GM12875 (cell line): ENCODE measurements at regions not wholly inside any gene's neighbourhood (a gene's known extent, or its start where the extent isn't known, plus 50 kb on each side); places are given as distances from the start of the nearest gene placed in this dataset.

Experiments
- H3K4me3 ChIP-seq: one replicate; pipeline ENCODE4 v1.5.1; 2011; ENCODE audit warnings: low read depth, low read length, control low read depth
- CTCF ChIP-seq: IDR thresholded peaks from 2 replicates; pipeline ENCODE4 v1.5.1; 2011; ENCODE audit warnings: low read depth, mild to moderate bottlenecking, control low read depth, inconsistent platforms, low read length, moderate library complexity, borderline replicate concordance; ENCODE audit not compliant: insufficient read depth

GRCh38 chr5:2027790-2028189 is 145.1 kb upstream of the IRX4 start:
- no peak for TF ChIP-seq CTCF
- no peak overlapping the region for H3K4me3 ChIP-seq

- no peak overlapping the region for H3K4me3 ChIP-seq
- no peak for TF ChIP-seq CTCF
These were observed 142.4 kb upstream of the IRX4 start for GRCh38 chr5:2024986-2025721.

GRCh38 chr5:2023196-2023595 is 140.5 kb upstream of the IRX4 start:
- no peak overlapping the region for H3K4me3 ChIP-seq
- no peak for TF ChIP-seq CTCF

GRCh38 chr5:2022436-2022835 is 139.7 kb upstream of the IRX4 start:
- H3K4me3 ChIP-seq = no peak overlapping the region
- no peak for TF ChIP-seq CTCF

- no peak for TF ChIP-seq CTCF
- H3K4me3 ChIP-seq = no peak overlapping the region
These were observed 138.9 kb upstream of the IRX4 start for GRCh38 chr5:2021484-2022176.

GRCh38 chr5:2020730-2021129 is 138.0 kb upstream of the IRX4 start:
- H3K4me3 ChIP-seq = no peak overlapping the region
- TF ChIP-seq CTCF = no peak

- TF ChIP-seq CTCF = no peak
- no peak overlapping the region for H3K4me3 ChIP-seq
These were observed 137.0 kb upstream of the IRX4 start for GRCh38 chr5:2019716-2020115.
